Stimulated activated CD8-positive, alpha-beta memory T cell treated with anti-CD3 and anti-CD28 coated beads, Interleukin-15, amount 100 ng/mL, for 4 hours (primary cell): ENCODE measurements at regions not wholly inside any gene's neighbourhood (a gene's known extent, or its start where the extent isn't known, plus 50 kb on each side); places are given as distances from the start of the nearest gene placed in this dataset.
"Not testable (repeated sequence)": the region's sequence is repeated elsewhere in the genome, so short reads cannot be mapped to it uniquely, and the experiment has no call there.

ENCODE experiments used
- DNase-seq, 2 donors: peaks; one replicate each; pipeline ENCODE4 v3.0.0-alpha.2; 2020; ENCODE audit warnings: low read depth in 2 of 2

DNA sequence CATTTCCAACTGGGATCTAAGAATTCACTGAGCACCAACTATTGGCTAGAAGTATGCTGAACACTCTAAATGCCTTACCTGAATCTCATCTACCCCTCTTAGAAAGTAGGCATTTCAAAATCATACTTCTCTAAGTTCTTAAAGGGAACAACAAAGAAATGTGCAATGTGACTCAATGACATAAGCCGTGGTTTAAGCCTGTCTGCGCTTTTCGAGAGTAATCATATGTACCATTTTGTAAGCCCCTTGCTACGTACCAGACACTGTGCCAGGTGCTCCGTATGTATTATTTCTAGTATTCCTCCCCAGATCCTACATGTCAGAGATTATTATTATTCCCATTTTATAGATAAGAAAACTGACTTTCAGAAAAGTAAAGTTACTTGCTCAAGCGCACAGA is 454.2 kb downstream of the SETD4 start:
- no peak for DNase-seq

DNA sequence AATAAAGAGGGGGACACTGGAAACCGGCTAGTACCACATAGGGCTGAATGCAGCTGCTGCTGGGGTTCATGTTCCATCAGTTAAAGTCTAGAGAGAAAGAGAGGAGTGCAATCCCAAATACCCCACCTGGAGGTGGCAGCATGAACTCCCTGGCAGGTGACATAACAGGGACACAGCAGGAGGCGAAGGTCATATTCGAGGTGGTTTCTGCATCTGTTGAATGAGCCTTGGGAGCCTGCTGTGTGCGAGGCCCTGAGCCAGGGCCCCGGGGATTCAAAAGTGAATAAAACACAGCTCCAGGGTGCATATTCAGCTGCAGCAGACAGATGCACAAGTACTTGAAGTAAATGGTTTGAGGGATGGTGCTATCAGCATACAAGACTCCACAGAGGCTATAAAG is 456.8 kb downstream of the SETD4 start:
- DNase-seq: no peak

- DNase-seq: no peak
Measured at GRCh38 chr21:35602811-35603362, 457.4 kb downstream of the SETD4 start.

GRCh38 chr21:35601211-35601610 is 459.1 kb downstream of the SETD4 start:
- no peak for DNase-seq

DNA sequence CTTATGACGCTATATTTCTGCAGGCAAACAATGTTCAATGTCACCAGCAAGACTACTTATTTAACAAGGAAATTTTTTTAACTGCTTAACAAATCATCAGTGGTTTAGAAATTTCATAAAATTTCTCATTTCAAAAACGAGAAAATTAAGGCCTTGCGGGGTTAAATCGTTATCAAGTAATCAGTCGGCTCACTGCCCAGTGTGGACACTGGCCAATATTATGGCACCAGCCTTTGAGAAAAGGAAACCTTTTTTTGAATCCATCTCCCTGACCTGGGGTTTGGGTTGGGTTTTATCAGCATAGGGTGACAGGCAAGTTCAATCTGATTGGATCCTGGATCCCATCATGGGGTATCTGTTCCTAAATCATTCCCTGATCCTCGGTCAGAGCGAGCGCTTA is 461.2 kb downstream of the SETD4 start:
- no peak for DNase-seq

GRCh38 chr21:35597750-35598339 is 462.5 kb downstream of the SETD4 start:
- no peak for DNase-seq

- no peak for DNase-seq
Measured at GRCh38 chr21:35594905-35595304, 465.4 kb downstream of the SETD4 start.

- DNase-seq: no peak
Measured at GRCh38 chr21:35593000-35593502, 467.3 kb downstream of the SETD4 start.

DNA sequence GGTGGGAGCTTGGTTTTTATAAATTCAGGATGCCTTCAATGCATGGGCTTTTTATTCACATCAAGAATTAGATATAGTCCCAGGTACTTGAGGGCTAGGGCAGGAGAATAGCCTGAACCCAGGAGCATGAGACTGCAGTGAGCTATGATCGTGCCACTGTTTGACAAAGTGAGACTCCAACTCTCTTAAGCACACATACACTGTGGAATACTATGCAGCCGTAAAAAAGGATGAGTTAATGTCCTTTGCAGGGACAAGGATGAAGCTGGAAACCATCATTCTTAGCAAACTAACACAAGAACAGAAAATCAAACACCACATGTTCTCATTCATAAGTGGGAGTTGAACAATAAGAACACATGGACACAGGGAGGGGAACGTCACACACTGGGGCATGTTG is 470.0 kb downstream of the SETD4 start:
- DNase-seq: not testable (repeated sequence)

DNA sequence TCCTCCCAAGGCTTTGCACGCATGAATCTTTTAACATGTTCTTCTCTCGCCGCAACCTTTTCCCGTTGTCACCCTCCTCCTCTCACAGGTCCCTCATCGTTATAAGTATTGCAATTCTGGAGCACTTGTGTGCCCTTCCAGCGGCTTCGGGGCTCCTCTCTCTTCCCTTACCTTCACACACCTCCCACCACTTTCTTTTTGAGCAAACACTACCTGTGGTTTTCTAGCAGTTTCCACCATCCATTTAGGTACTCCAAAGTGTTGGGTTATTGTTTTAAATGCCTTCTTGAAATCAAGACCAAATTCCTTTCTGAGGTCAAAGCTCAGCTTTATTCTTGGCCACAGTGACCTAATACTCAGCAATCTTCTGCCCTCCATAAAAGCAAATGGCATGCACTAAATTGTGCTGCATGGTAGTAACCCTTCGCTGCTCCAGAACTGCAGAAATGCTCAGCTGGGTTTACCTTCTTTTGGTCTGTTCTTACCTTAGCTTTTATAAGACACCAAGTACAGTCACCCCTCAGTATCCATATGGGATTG is 472.4 kb downstream of the SETD4 start:
- no peak for DNase-seq

- no peak for DNase-seq
Measured at GRCh38 chr21:35586305-35586704, 474.0 kb downstream of the SETD4 start.

GRCh38 chr21:35585878-35586277 is 474.4 kb downstream of the SETD4 start:
- no peak for DNase-seq

DNA sequence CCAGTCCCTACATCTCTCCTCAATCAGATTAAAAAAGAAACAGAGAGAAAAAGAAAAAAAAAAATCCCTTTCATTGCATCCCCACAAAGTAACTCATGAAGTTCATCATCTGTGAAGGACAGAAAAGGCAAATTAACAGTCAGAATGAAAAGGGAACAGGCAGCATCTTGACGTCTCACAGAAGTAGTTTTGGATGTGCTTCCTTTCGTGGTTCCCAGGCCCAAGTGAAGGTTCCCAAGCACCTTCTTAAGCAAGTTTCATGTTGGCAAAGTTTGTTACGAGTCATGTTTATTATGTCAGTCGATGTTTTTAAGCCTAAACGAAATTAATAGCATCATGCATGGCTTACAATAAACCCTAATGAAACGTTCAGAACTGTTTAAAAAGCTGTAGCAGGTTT is 475.2 kb downstream of the SETD4 start:
- no peak for DNase-seq

DNA sequence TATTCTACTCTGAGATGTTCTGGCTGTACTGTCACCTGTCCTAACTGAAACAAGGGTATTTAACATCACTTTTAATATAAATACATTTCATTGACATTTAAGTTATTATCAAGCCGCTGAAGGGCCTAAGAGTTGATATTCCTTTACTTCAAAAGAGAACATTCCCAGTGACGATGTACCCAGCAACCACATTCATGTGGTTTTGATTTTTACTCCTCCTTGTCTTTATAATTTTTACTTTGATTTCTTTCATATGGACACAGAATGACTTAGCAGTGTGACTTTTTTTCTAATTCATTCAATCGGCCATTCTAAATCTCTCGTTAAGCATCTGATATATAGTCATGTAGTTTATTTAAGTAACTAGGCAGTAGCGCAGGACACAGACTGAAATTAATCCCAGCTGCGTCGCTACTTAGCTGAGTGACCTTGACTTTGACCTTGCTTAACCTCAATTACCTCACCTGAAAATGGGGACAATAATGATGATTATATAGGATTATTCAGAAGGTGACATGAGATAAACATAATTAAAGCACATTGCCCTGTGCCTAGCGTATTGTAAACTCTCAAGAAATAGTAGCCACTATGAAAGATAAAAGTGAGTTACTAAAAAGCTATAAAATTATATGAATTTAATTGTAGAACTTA is 476.6 kb downstream of the SETD4 start:
- no peak for DNase-seq

DNA sequence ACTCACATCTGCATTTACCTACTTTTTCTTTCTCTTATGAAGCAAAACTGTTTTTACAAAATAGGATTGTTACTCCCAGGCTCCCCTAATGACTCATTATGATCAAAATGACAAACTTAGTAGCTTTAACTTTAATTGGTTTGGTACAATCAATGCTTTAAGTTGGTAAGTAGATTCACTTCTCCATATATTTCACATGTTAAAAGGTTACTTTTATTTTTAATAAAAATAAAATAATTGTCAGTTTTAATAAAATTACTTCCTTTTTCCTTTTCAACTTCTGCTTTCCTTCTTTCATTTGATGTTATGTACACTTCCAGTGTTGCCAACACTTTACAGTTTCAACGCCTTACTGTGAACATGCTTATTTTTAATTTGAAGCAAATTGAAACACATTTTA is 477.6 kb downstream of the SETD4 start:
- DNase-seq: no peak

DNA sequence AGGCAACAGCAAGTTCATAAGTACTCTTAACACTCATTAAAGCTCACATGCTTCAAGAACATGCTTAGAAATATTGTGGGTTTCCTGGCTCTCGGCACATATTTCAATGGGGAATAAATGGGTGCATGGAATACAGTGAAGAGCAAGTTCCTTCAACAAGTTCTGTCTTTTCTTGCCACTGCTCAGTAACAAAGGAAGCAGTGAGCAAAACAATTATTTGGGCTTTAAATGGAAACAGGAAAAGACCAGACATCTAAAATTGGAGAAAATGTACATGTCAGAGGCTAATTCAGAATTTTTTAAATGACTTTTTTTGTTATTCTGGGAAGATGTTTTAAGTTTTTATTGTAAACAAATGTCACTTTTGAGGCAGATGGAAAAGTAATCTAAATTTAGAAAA is 478.7 kb downstream of the SETD4 start:
- DNase-seq: no peak

DNA sequence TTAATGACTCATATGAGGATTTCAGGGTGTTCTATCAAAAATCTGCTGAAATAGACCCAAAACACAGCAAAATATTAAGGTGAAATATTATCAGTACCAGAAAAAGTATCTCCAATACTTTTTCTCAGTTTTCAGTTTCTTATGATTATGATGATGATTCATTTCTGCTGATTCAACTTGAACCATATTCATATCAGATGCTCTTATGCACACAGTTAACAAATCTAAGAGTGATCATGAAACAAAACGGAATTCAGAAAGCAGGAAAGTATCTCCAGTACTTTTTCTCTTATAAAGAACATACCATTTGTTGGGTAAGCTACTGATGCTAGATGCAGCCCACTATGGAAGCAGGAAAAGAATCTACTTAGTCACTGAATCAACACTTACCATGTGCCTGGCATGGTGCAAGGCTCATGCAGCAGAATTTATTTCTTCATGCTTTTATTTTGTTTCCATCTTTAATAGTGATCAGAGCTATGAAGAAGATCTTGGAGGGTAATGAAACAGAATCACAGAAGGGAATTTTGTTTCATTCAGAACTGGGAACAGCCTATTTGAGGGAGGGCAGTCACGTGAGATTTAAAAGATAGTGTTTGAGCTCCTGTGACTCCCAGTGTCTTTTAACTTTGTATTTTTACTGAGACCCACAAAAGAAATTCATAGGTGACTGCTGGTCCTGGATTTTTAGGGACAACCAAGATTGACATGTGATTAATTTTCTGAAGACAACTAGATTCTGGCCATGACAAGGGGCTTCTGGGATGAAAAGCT is 480.6 kb downstream of the SETD4 start:
- no peak for DNase-seq

DNA sequence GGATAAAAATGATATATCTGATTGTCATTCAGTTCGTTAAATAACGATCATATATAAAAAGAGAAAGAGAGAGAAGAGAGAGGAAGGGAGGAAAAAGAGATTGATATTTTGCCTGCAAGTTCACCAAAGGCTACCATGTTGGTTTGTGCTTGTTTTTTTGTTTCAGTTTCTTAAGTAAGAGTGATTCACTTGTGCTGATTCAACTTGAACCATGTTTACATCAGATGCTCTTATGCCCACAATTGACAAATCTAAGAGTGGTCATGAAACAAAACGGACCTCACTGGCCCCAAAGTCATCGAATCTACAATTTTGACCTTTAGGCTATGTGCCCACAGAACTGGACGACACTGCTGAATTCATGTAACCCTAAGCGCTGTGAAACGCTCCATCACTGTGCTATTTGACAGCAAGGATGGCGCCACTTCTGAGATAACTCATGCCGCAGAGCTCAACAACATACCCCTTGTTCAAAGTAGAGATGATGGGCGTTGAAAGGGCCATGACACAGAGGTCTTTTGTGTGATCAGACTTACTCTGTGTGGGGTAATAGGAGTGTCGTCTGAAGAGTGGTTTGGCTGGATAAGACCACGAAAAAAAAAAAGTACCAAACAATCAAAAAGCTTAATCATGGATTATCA is 481.4 kb downstream of the SETD4 start:
- no peak for DNase-seq

DNA sequence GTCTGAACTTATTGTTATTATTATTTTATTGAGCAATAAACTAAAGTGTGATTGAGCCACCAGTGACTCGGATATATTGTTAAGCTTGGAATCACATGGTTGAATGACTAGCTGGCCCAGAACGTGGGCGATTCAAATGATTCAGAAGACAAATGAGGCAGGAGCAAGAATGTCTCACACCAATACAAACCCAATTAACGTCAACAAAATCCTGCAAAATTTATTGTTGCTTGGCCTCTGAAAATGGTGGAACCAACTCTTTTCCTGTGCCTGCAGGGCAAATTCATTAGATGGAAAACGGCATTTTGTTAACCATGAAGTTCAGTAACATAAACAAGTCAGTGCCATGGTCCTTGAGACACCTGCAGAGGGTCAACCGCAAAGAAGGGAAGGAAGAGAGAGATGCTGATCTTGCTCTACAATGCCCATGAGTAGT is 482.0 kb downstream of the SETD4 start:
- DNase-seq: no peak

GRCh38 chr21:35575280-35575915 is 484.9 kb downstream of the SETD4 start:
- DNase-seq: no peak
